ENCODE measurements at regions not wholly inside any gene's neighbourhood (a gene's known extent, or its start where the extent isn't known, plus 50 kb on each side); places are given as distances from the start of the nearest gene placed in this dataset.

DNA sequence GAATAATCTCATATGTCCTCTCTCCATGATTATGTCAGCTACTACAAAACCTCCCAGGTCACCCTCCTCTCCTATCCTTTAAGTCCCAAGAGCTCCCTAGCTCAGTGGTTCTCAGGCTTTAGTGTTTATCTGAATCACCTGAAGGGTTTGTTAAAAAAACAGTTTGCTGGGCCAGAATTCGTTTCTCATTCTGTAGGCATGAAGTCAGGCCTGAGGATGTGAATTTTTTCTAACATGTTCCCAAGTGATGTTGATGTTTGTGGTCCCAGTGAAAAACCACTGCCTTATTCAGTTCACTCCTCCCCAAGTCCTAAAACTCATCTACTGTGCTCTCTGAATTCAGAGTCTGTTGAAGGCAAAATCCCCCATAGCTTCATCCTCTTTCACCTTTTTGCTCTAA is 241.4 kb downstream of the ETNK1 start (continued):
- TF ChIP-seq, protein P1, sequence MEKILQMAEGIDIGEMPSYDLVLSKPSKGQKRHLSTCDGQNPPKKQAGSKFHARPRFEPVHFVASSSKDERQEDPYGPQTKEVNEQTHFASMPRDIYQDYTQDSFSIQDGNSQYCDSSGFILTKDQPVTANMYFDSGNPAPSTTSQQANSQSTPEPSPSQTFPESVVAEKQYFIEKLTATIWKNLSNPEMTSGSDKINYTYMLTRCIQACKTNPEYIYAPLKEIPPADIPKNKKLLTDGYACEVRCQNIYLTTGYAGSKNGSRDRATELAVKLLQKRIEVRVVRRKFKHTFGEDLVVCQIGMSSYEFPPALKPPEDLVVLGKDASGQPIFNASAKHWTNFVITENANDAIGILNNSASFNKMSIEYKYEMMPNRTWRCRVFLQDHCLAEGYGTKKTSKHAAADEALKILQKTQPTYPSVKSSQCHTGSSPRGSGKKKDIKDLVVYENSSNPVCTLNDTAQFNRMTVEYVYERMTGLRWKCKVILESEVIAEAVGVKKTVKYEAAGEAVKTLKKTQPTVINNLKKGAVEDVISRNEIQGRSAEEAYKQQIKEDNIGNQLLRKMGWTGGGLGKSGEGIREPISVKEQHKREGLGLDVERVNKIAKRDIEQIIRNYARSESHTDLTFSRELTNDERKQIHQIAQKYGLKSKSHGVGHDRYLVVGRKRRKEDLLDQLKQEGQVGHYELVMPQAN (conservative IDR thresholded peaks at IDR 0.05) = no peak
- TF ChIP-seq LARP7 (IDR thresholded peaks at IDR 0.05) (no peak), MXI1 (IDR thresholded peaks at IDR 0.05; ENCODE audit: low read depth, low read length) (no peak)

DNA sequence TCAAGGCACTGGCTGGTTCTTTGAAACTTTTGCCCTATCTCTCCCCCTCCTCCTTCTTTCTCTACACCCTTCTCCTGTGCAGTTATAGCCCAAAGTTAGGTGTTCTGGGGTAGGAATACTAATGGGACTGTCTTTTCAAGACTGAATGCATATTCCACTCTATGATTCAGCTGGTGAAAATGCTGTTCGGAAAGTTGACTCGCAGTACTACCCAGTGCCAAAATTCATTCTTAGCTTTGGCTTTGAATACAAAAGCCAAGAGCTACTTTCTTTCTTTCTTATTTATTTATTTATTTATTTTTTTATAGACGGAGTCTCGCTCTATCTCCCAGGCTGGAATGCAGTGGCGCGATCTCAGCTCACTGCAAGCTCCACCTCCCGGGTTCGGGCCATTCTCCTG is 249.2 kb downstream of the ETNK1 start:
- POLR2A ChIA-PET = no interaction called here

More for the DNA sequence above, 249.2 kb downstream of the ETNK1 start:
- H3K4me3 ChIP-seq = no peak overlapping the region
- H3K9ac ChIP-seq (ENCODE audit: control insufficient read depth, insufficient read depth, low read length) = no peak overlapping the region
- RAD21 ChIA-PET (ENCODE audit: unreplicated experiment) = no interaction called here
- no TSS peak for BruUV-seq (replicated peaks)
- FAIRE-seq (no peak), DNase-seq (ENCODE audit: low read depth, low spot score) (no peak), ATAC-seq (no peak)
- no peaks in the 10 kb centered on the region for H3K36me3 ChIP-seq (ENCODE audit: control insufficient read depth in 2 of 2, insufficient read depth in 2 of 2, low read length in 1 of 2)
- H4K20me1 ChIP-seq (ENCODE audit: control insufficient read depth, insufficient read depth) = no peaks in the 10 kb centered on the region
- no peak overlapping the region for H3K27ac ChIP-seq (ENCODE audit: control insufficient read depth, insufficient read depth)
- in situ Hi-C loops (cut with MboI) (no loop called here), intact Hi-C loops (cut with micrococcal nuclease; ENCODE audit: unreplicated experiment) (no loop called here)
- CTCF ChIA-PET = no interaction called here
- H3K4me1 ChIP-seq (ENCODE audit: control insufficient read depth, insufficient read depth, low read length) = no peaks in the 10 kb centered on the region
- SMC1A ChIA-PET (ENCODE audit: uncharacterized antibody, unreplicated experiment) = interaction anchor here (1.4 kb wide), 1 partner anchor 11 kb away, joined by 5 read pairs; no protein-coding TSS in a partner anchor
- no peaks in the 10 kb centered on the region for H3K9me3 ChIP-seq (replicated peaks; ENCODE audit: control insufficient read depth, insufficient read depth, low read length)
- H2AFZ ChIP-seq (ENCODE audit: control insufficient read depth, low read depth, low read length) = no peak overlapping the region
- WGBS (ENCODE audit: insufficient coverage, insufficient replicate concordance, low lambda C conversion rate, missing lambda C conversion rate) = 91% methylated on average over 6 of the region's 8 CpGs
- H3K79me2 ChIP-seq (ENCODE audit: control insufficient read depth, insufficient read depth, low read length) = no peaks in the 10 kb centered on the region
- H3K27me3 ChIP-seq (replicated peaks in 1 of 2; ENCODE audit: control insufficient read depth in 2 of 2, insufficient read depth in 2 of 2, low read length in 1 of 2) = no peaks in the 10 kb centered on the region
- TF ChIP-seq, protein P2, sequence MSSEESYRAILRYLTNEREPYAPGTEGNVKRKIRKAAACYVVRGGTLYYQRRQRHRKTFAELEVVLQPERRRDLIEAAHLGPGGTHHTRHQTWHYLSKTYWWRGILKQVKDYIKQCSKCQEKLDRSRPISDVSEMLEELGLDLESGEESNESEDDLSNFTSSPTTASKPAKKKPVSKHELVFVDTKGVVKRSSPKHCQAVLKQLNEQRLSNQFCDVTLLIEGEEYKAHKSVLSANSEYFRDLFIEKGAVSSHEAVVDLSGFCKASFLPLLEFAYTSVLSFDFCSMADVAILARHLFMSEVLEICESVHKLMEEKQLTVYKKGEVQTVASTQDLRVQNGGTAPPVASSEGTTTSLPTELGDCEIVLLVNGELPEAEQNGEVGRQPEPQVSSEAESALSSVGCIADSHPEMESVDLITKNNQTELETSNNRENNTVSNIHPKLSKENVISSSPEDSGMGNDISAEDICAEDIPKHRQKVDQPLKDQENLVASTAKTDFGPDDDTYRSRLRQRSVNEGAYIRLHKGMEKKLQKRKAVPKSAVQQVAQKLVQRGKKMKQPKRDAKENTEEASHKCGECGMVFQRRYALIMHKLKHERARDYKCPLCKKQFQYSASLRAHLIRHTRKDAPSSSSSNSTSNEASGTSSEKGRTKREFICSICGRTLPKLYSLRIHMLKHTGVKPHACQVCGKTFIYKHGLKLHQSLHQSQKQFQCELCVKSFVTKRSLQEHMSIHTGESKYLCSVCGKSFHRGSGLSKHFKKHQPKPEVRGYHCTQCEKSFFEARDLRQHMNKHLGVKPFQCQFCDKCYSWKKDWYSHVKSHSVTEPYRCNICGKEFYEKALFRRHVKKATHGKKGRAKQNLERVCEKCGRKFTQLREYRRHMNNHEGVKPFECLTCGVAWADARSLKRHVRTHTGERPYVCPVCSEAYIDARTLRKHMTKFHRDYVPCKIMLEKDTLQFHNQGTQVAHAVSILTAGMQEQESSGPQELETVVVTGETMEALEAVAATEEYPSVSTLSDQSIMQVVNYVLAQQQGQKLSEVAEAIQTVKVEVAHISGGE (CRISPR knock-in tag; IDR thresholded peaks at IDR 0.05) = no peak
- TF ChIP-seq HCFC1 (IDR thresholded peaks at IDR 0.05; ENCODE audit: low read length) (no peak), ZNF622 (IDR thresholded peaks at IDR 0.05) (no peak)
- TF ChIP-seq, protein P3, sequence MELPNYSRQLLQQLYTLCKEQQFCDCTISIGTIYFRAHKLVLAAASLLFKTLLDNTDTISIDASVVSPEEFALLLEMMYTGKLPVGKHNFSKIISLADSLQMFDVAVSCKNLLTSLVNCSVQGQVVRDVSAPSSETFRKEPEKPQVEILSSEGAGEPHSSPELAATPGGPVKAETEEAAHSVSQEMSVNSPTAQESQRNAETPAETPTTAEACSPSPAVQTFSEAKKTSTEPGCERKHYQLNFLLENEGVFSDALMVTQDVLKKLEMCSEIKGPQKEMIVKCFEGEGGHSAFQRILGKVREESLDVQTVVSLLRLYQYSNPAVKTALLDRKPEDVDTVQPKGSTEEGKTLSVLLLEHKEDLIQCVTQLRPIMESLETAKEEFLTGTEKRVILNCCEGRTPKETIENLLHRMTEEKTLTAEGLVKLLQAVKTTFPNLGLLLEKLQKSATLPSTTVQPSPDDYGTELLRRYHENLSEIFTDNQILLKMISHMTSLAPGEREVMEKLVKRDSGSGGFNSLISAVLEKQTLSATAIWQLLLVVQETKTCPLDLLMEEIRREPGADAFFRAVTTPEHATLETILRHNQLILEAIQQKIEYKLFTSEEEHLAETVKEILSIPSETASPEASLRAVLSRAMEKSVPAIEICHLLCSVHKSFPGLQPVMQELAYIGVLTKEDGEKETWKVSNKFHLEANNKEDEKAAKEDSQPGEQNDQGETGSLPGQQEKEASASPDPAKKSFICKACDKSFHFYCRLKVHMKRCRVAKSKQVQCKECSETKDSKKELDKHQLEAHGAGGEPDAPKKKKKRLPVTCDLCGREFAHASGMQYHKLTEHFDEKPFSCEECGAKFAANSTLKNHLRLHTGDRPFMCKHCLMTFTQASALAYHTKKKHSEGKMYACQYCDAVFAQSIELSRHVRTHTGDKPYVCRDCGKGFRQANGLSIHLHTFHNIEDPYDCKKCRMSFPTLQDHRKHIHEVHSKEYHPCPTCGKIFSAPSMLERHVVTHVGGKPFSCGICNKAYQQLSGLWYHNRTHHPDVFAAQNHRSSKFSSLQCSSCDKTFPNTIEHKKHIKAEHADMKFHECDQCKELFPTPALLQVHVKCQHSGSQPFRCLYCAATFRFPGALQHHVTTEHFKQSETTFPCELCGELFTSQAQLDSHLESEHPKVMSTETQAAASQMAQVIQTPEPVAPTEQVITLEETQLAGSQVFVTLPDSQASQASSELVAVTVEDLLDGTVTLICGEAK (IDR thresholded peaks at IDR 0.05; ENCODE audit: borderline replicate concordance) = no peak
- H3K4me2 ChIP-seq (ENCODE audit: control insufficient read depth, insufficient read depth) = no peak overlapping the region
